BLaER1 treated with 17β-estradiol and CSF1 and Interleukin-3, amounts not matched to agents 10 nM and 100 nM (cell line): ENCODE measurements at regions not wholly inside any gene's neighbourhood (a gene's known extent, or its start where the extent isn't known, plus 50 kb on each side); places are given as distances from the start of the nearest gene placed in this dataset.
"Not testable (repeated sequence)": the region's sequence is repeated elsewhere in the genome, so short reads cannot be mapped to it uniquely, and the experiment has no call there.

ENCODE experiments used
- H3K27ac ChIP-seq, 11 experiments: shearing (Covaris generic); formaldehyde crosslinking; 2 replicates each; pipeline ENCODE4 v1.8.1; 2022
- H3K27me3 ChIP-seq, 11 experiments: shearing (Covaris generic); formaldehyde crosslinking; 2 replicates each; pipeline ENCODE4 v1.8.1; 2022
- H3K36me3 ChIP-seq, 11 experiments: shearing (Covaris generic); formaldehyde crosslinking; 2 replicates each; pipeline ENCODE4 v1.8.1; 2022
- H3K4me1 ChIP-seq, 10 experiments: shearing (Covaris generic); formaldehyde crosslinking; 2 replicates each; pipeline ENCODE4 v1.8.1; 2022
- H3K4me2 ChIP-seq, 11 experiments: shearing (Covaris generic); formaldehyde crosslinking; 2 replicates each; pipeline ENCODE4 v1.8.1; 2022
- H3K4me3 ChIP-seq, 10 experiments: shearing (Covaris generic); formaldehyde crosslinking; 2 replicates each; pipeline ENCODE4 v1.8.1; 2022
- H3K9ac ChIP-seq, 11 experiments: shearing (Covaris generic); formaldehyde crosslinking; 2 replicates each; pipeline ENCODE4 v1.8.1; 2022
- H3K9me3 ChIP-seq, 11 experiments: shearing (Covaris generic); formaldehyde crosslinking; replicated peaks in 1 of 11; 2 replicates each; pipeline ENCODE4 v1.8.1; 2022
- H4K20me1 ChIP-seq, 11 experiments: shearing (Covaris generic); formaldehyde crosslinking; 2 replicates each; pipeline ENCODE4 v1.8.1; 2022
- Cebpa-rat ChIP-seq, 11 experiments: shearing (Covaris generic); IDR thresholded peaks; 2 replicates each; pipeline ENCODE4 v1.8.1; 2022

- Histone ChIP-seq H3K4me2 (no peak overlapping the region), H3K9ac (no peak overlapping the region), H3K36me3 (no peaks in the 10 kb centered on the region), H3K9me3 (no peaks in the 10 kb centered on the region), H3K4me1 (no peaks in the 10 kb centered on the region), H3K4me3 (no peak overlapping the region), H3K27ac (no peak overlapping the region), H4K20me1 (no peaks in the 10 kb centered on the region), H3K27me3 (no peaks in the 10 kb centered on the region)
- TF ChIP-seq Cebpa-rat (IDR thresholded peaks at IDR 0.05), result no peak
Measured at GRCh38 chr3:156029208-156029607, 91.2 kb upstream of the KCNAB1 start.

DNA sequence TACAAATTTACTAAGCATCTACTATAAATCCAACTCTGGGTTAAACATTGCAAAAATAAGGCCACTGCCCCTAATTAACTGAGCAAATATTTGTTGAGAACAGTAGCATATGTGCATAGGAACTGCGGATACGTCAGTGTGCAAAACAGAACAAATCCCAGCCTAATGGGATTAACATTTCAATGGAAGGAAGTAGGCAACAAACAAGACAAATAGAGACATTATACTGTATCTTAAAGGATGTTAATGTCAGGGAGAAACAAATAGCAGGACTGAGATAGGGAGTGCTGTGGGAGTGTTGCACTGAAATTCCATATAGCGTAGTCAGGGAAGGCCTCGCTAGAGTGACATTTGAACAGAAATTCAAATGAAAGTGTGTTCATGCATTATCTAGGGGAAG lies 89.7 kb upstream of the KCNAB1 start:
- Histone ChIP-seq H3K4me3 (no peak overlapping the region), H3K9me3 (peaks cover 0 to 8% (median 4%) of the 10 kb centered on the region in 11 experiments; a peak in 6 of 22 replicates), H4K20me1 (no peaks in the 10 kb centered on the region), H3K27me3 (no peaks in the 10 kb centered on the region), H3K27ac (no peak overlapping the region), H3K36me3 (no peaks in the 10 kb centered on the region), H3K4me2 (no peak overlapping the region), H3K9ac (no peak overlapping the region), H3K4me1 (no peaks in the 10 kb centered on the region)
- TF ChIP-seq Cebpa-rat (IDR thresholded peaks at IDR 0.05), result no peak

GRCh38 chr3:156033428-156033827 lies 87.0 kb upstream of the KCNAB1 start:
- Histone ChIP-seq H3K27ac (no peak overlapping the region), H3K4me3 (no peak overlapping the region), H3K36me3 (no peaks in the 10 kb centered on the region), H3K27me3 (no peaks in the 10 kb centered on the region), H3K4me1 (no peaks in the 10 kb centered on the region), H3K4me2 (no peak overlapping the region), H3K9ac (no peak overlapping the region), H3K9me3 (peaks cover 0 to 8% (median 4%) of the 10 kb centered on the region in 11 experiments; a peak in 6 of 22 replicates), H4K20me1 (no peaks in the 10 kb centered on the region)
- no peak for TF ChIP-seq Cebpa-rat (IDR thresholded peaks at IDR 0.05)

DNA sequence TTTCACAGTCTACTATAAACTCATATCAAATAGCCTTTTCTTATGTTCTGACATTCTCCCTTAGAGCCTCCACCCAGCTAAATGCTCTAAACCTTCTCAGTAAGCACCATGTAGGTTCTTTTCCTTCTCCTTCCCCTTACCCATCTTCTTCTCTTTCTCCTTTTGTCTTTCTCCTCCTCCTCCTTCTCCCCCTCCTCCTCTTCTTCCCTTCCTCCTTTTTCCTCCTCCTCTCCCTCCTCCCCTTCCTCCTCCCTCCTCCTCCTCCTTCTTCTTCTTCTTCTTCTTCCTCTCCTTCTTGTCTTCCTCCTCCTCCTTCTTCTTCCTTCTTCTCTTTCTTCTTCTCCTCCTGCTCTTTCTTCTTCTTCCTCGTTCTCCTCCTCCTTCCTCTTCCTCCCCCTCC lies 85.2 kb upstream of the KCNAB1 start:
- no peaks in the 10 kb centered on the region for H3K36me3 ChIP-seq
- H3K4me1 ChIP-seq, result no peaks in the 10 kb centered on the region
- H3K4me3 ChIP-seq, result no peak overlapping the region
- no peak overlapping the region for H3K4me2 ChIP-seq
- H3K27me3 ChIP-seq, result no peaks in the 10 kb centered on the region
- H3K9me3 ChIP-seq, result peaks cover 0 to 8% (median 4%) of the 10 kb centered on the region in 11 experiments; a peak in 6 of 22 replicates
- no peaks in the 10 kb centered on the region for H4K20me1 ChIP-seq
- TF ChIP-seq Cebpa-rat (IDR thresholded peaks at IDR 0.05), result no peak
- H3K27ac ChIP-seq, result no peak overlapping the region
- H3K9ac ChIP-seq, result no peak overlapping the region

GRCh38 chr3:156036258-156037053 lies 83.9 kb upstream of the KCNAB1 start:
- no peak overlapping the region for H3K9ac ChIP-seq
- H3K27me3 ChIP-seq, result no peaks in the 10 kb centered on the region
- H3K9me3 ChIP-seq, result peaks cover 0 to 13% (median 7%) of the 10 kb centered on the region in 11 experiments; a peak in 10 of 22 replicates
- H3K4me1 ChIP-seq, result no peaks in the 10 kb centered on the region
- H3K4me2 ChIP-seq, result no peak overlapping the region
- no peaks in the 10 kb centered on the region for H3K36me3 ChIP-seq
- H4K20me1 ChIP-seq, result no peaks in the 10 kb centered on the region
- TF ChIP-seq Cebpa-rat (IDR thresholded peaks at IDR 0.05), result no peak
- H3K27ac ChIP-seq, result no peak overlapping the region
- no peak overlapping the region for H3K4me3 ChIP-seq

DNA sequence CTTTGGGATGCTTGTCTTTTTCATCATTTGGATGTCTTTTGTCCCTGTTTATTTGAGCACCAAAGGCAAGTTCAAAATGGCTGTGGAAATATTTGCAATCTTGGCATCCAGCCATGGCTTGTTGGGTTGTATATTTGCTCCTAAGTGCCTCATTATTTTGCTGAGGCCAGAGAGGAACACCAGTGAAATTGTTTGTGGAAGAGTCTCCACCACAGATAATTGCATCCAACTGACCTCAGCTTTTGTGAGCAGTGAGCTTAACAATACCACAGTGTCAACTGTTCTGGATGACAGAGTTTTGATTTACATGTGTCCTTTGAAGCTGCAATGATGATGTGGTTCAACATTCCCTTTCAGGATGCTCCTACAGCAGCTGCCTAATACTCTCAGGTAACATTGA lies 83.0 kb upstream of the KCNAB1 start:
- no peaks in the 10 kb centered on the region for H3K4me1 ChIP-seq
- H3K4me2 ChIP-seq, result no peak overlapping the region
- no peaks in the 10 kb centered on the region for H3K36me3 ChIP-seq
- no peak overlapping the region for H3K9ac ChIP-seq
- H3K4me3 ChIP-seq, result no peak overlapping the region
- H3K27me3 ChIP-seq, result no peaks in the 10 kb centered on the region
- H3K9me3 ChIP-seq, result peaks cover 0 to 19% (median 8%) of the 10 kb centered on the region in 11 experiments; a peak in 11 of 22 replicates
- no peaks in the 10 kb centered on the region for H4K20me1 ChIP-seq
- no peak for TF ChIP-seq Cebpa-rat (IDR thresholded peaks at IDR 0.05)
- no peak overlapping the region for H3K27ac ChIP-seq

GRCh38 chr3:156038869-156039268 lies 81.5 kb upstream of the KCNAB1 start:
- Histone ChIP-seq H3K27me3 (no peaks in the 10 kb centered on the region), H3K27ac (no peak overlapping the region), H4K20me1 (no peaks in the 10 kb centered on the region), H3K4me1 (no peaks in the 10 kb centered on the region), H3K4me3 (no peak overlapping the region), H3K36me3 (no peaks in the 10 kb centered on the region), H3K9ac (no peak overlapping the region), H3K9me3 (peaks cover 0 to 19% (median 8%) of the 10 kb centered on the region in 11 experiments; a peak in 11 of 22 replicates), H3K4me2 (no peak overlapping the region)
- TF ChIP-seq Cebpa-rat (IDR thresholded peaks at IDR 0.05), result no peak

- peaks cover 0 to 14% (median 6%) of the 10 kb centered on the region in 11 experiments; a peak in 9 of 22 replicates for H3K9me3 ChIP-seq
- H4K20me1 ChIP-seq, result no peaks in the 10 kb centered on the region
- TF ChIP-seq Cebpa-rat (IDR thresholded peaks at IDR 0.05), result no peak
- H3K36me3 ChIP-seq, result no peaks in the 10 kb centered on the region
- H3K27ac ChIP-seq, result no peak overlapping the region
- H3K4me3 ChIP-seq, result no peak overlapping the region
- H3K9ac ChIP-seq, result no peak overlapping the region
- H3K4me1 ChIP-seq, result no peaks in the 10 kb centered on the region
- no peaks in the 10 kb centered on the region for H3K27me3 ChIP-seq
- H3K4me2 ChIP-seq, result no peak overlapping the region
Measured at GRCh38 chr3:156040041-156040440, 80.3 kb upstream of the KCNAB1 start.

DNA sequence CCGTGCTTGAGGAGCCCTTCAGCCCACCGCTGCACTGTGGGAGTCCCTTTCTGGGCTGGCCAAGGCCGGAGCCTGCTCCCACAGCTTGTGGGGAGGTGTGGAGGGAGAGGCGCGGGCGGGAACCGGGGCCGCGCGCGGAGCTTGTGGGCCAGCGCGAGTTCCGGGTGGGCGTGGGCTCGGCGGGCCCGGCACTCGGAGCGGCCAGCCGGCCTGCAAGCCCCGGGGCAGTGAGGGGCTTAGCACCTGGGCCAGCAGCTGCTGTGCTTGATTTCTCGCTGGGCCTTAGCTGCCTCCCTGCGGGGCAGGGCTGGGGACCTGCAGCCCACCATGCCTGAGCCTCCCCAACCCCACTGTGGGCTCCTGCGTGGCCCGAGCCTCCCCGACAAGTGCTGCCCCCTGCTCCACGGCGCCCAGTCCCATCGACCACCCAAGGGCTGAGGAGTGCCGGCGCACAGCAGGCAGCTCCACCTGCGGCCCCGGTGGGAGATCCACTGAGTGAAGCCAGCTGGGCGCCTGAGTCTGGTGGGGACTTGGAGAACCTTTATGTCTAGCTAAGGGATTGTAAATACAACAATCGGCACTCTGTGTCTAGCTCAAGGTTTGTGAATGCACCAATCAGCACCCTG lies 79.0 kb upstream of the KCNAB1 start:
- not testable (repeated sequence) for H3K27ac ChIP-seq, H3K27me3 ChIP-seq

DNA sequence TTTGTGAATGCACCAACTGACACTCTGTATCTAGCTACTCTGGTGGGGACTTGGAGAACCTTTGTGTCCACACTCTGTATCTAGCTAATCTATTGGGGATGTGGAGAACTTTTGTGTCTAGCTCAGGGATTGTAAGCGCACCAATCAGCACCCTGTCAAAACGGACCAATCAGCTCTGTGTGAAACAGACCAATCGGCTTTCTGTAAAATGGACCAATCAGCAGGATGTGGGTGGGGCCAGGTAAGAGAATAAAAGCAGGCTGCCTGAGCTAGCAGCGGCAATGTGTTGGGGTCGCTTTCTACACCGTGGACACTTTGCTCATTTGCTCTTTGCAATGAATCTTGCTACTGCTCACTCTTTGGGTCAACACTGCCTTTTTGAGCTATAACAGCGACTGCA lies 78.5 kb upstream of the KCNAB1 start:
- not testable (repeated sequence) for H3K4me2 ChIP-seq, H3K4me3 ChIP-seq, H3K36me3 ChIP-seq, H3K9ac ChIP-seq, H3K27ac ChIP-seq, H3K27me3 ChIP-seq, H4K20me1 ChIP-seq, H3K4me1 ChIP-seq
- peaks cover 0 to 14% (median 6%) of the 10 kb centered on the region in 11 experiments; a peak in 9 of 22 replicates for H3K9me3 ChIP-seq

More for the DNA sequence above, 79.0 kb upstream of the KCNAB1 start:
- H3K4me1 ChIP-seq, H3K4me3 ChIP-seq, H3K9ac ChIP-seq, H3K36me3 ChIP-seq, H3K4me2 ChIP-seq, H4K20me1 ChIP-seq: not testable (repeated sequence)
- peaks cover 0 to 14% (median 6%) of the 10 kb centered on the region in 11 experiments; a peak in 9 of 22 replicates for H3K9me3 ChIP-seq

DNA sequence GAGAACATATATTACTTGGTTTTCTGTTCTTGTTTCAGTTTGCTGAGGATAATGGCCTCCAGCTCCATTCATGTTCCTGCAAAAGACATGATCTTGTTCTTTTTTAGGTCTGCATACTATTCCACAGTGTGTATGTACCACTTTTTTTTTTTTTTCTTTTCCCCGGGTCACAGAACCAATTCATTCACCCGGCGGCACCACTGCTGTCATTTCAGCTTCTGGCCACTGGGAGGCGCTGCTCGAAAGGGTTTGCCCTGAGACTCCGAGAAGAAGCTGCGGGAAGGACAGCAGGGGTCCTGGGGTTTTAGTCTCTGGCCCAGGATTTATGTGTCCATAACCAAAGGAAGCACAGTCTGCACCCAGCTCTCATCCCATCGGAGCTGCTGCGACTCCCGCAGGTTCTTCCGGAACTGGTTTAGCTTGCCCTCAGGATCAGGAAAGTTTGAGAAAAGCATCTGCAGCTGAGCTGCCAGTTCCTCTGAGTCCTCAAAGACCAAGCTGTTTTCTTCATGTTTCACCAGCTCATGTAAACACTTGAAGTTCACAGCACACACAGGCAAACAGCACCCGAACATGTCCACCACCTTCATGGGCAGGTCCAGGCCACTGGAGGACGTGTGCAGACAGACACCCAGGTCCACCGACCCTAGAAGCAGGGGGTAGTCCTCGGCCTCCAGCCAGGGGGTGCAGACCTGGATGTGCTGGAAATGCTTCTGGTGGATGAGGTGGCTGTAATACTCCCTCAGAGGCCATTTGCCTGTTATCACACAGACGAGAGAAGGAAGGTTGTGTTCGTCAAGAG lies 76.3 kb upstream of the KCNAB1 start:
- peaks cover 0 to 14% (median 6%) of the 10 kb centered on the region in 11 experiments; a peak in 9 of 22 replicates for H3K9me3 ChIP-seq
- H3K36me3 ChIP-seq, H3K4me2 ChIP-seq: not testable (repeated sequence)

More for the DNA sequence above, 76.3 kb upstream of the KCNAB1 start:
- H4K20me1 ChIP-seq, H3K27ac ChIP-seq, H3K9ac ChIP-seq, H3K4me1 ChIP-seq, H3K4me3 ChIP-seq, H3K27me3 ChIP-seq: not testable (repeated sequence)
